Activated CD4-positive, alpha-beta T cell treated with anti-CD3 and anti-CD28 coated beads, Interleukin-2, Interleukin-6, amounts not matched to agents 100 ng/mL and 50 ng/mL, durations not matched to agents 16 hours and 8 hours (primary cell): ENCODE measurements at regions not wholly inside any gene's neighbourhood (a gene's known extent, or its start where the extent isn't known, plus 50 kb on each side); places are given as distances from the start of the nearest gene placed in this dataset.
"Not testable (repeated sequence)": the region's sequence is repeated elsewhere in the genome, so short reads cannot be mapped to it uniquely, and the experiment has no call there.

ENCODE experiments used
- DNase-seq: peaks from one replicate; pipeline ENCODE4 v3.0.0-alpha.2; 2020

GRCh38 chr21:28391938-28392849 lies 600.5 kb downstream of the LTN1 start:
- no peak for DNase-seq

GRCh38 chr21:28387220-28387619 lies 605.5 kb downstream of the LTN1 start:
- DNase-seq: no peak

GRCh38 chr21:28385845-28386244 lies 606.8 kb downstream of the LTN1 start:
- DNase-seq: no peak

- DNase-seq: not testable (repeated sequence)
These were observed 611.5 kb downstream of the LTN1 start for GRCh38 chr21:28381000-28381745.

GRCh38 chr21:28380241-28380640 lies 612.4 kb downstream of the LTN1 start:
- no peak for DNase-seq

GRCh38 chr21:28378026-28378425 lies 614.7 kb downstream of the LTN1 start:
- no peak for DNase-seq

- no peak for DNase-seq
These were observed 616.8 kb downstream of the LTN1 start for GRCh38 chr21:28375708-28376385.

GRCh38 chr21:28374881-28375280 lies 617.8 kb downstream of the LTN1 start:
- no peak for DNase-seq

GRCh38 chr21:28371713-28372112 lies 621.0 kb downstream of the LTN1 start:
- DNase-seq: no peak

GRCh38 chr21:28359300-28359699 lies 633.4 kb downstream of the LTN1 start:
- no peak for DNase-seq

GRCh38 chr21:28358702-28359101 lies 634.0 kb downstream of the LTN1 start:
- DNase-seq: no peak

- no peak for DNase-seq
These were observed 634.5 kb downstream of the LTN1 start for GRCh38 chr21:28358170-28358569.

GRCh38 chr21:28357743-28358142 lies 634.9 kb downstream of the LTN1 start:
- DNase-seq: no peak

GRCh38 chr21:28356422-28356821 lies 636.3 kb downstream of the LTN1 start:
- DNase-seq: no peak

GRCh38 chr21:28345934-28346333 lies 646.7 kb downstream of the LTN1 start:
- no peak for DNase-seq

- DNase-seq: no peak
These were observed 647.7 kb downstream of the LTN1 start for GRCh38 chr21:28344985-28345384.

GRCh38 chr21:28342212-28342810 lies 650.4 kb downstream of the LTN1 start:
- no peak for DNase-seq

GRCh38 chr21:28339403-28339802 lies 653.3 kb downstream of the LTN1 start:
- no peak for DNase-seq

GRCh38 chr21:28338701-28339305 lies 653.9 kb downstream of the LTN1 start:
- DNase-seq: no peak

GRCh38 chr21:28337315-28337714 lies 655.4 kb downstream of the LTN1 start:
- peak; percentile 4 for DNase-seq

GRCh38 chr21:28336314-28336713 lies 656.4 kb downstream of the LTN1 start:
- DNase-seq: no peak

- DNase-seq: no peak
These were observed 658.3 kb downstream of the LTN1 start for GRCh38 chr21:28334407-28334806.
